ENCODE measurements at regions not wholly inside any gene's neighbourhood (a gene's known extent, or its start where the extent isn't known, plus 50 kb on each side); places are given as distances from the start of the nearest gene placed in this dataset.
"Not testable (repeated sequence)": the region's sequence is repeated elsewhere in the genome, so short reads cannot be mapped to it uniquely, and the experiment has no call there.

DNA sequence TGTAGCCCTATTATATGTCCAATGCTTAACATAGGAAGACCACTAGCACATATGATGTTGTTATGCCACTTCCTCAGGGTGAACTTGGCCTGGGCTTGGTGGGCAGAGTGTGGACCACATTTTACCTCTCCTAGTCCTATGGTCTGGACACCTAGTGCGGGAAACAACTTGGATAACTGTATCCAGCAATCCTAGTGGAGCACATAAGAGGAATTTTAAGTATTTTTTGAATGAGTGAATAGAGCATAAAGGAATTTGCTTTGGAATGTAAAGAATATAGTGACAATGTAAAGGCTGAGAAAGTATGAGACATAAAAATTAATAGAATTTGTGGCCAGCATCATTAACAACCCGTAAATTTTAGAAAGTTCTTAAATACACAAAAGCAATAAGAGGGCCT, 528.9 kb downstream of the IGSF11 start:
- DNase-seq, result no peak

DNA sequence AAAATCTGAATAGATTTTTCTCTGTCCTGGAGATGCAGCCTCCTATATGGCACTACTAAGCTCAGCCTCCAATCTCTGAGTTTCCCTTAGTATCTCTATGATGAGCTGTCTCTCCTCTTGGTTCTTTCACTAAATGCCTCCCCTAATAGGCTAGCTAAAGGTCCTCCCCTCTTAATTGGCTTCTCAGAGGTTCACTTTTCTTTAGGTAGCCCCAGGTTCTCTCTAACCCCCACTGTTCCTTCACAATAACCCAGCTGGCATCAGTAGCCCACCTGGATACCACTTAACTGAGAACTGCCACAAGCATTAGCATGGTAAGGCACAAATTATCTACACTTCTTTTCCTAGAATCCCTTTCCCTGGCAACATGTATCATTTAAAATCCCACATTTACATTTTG, 523.2 kb downstream of the IGSF11 start:
- no peak for DNase-seq

- no peak for DNase-seq
Observed at GRCh38 chr3:118512301-118512700, 522.3 kb downstream of the IGSF11 start.

- no peak for DNase-seq
Observed at GRCh38 chr3:118525077-118525476, 509.6 kb downstream of the IGSF11 start.

DNA sequence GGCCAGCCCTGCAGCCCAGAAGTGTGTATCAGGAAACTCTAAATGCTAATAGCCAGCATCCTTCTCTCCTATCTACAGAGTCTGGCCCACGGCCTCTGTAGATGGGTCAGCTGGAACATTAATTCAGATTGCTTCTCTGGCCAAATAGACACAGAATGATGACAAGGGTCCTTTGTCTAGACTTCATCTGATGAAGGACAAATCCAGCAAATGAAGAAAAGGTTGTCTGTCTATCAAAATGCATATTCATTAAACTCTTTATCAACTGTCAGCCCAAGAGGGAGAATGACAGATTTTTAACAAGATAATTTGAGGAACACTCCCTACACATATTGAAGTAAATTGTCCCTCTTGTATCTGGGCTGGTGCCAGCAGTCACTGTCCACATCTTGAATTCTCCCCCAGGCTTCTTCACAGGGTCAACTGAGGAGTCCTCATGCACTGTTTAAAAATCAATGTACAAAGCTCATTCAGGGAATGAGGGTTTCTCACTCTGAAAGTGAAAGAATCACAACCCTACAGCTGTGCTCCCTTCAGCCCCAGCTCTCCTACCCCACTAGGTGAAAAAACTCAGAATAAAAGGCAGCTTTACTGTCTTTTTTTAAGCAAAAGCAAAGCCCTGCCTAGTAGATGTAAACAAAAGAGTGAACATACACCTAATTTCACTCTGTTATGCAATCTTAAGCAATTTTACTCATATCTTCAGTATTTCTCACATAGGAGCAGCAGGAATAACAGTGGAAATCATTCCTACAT, 507.7 kb downstream of the IGSF11 start:
- no peak for DNase-seq

DNA sequence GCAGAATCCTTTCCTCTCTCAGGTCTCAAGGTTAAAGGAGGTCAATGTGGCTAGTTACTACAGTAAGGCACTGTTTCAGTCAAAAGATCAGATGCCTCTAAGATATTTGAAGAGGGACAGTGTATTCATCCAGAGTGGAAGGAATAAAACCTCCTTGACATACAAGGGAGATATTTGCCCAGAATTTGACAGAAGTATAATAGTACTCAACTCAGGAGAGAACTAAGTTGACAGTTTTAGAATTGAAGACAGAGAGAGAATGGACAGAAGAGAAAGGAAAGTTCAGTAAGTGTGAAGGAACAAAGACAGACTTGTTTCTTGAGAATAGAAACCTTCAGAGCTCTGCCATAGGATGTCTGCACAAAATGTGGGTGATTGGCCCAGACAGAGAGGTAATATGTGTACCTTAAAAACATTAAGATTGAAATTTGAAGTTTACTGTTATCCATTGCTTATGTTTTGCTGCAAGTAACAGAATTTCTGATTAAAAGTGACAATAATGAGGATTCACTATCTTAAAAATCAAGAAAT, 507.1 kb downstream of the IGSF11 start:
- peak; percentile 9 for DNase-seq

- no peak for DNase-seq
Observed at GRCh38 chr3:118529554-118529953, 505.1 kb downstream of the IGSF11 start.

GRCh38 chr3:118530350-118530922, 504.2 kb downstream of the IGSF11 start:
- no peak for DNase-seq

GRCh38 chr3:118530927-118531356, 503.7 kb downstream of the IGSF11 start:
- DNase-seq, result not testable (repeated sequence)

GRCh38 chr3:118531816-118532215, 502.8 kb downstream of the IGSF11 start:
- DNase-seq, result no peak

GRCh38 chr3:118533676-118534075, 501.0 kb downstream of the IGSF11 start:
- no peak for DNase-seq

GRCh38 chr3:118534519-118534918, 500.1 kb downstream of the IGSF11 start:
- DNase-seq, result no peak

GRCh38 chr3:118536764-118537163, 497.9 kb downstream of the IGSF11 start:
- no peak for DNase-seq

DNA sequence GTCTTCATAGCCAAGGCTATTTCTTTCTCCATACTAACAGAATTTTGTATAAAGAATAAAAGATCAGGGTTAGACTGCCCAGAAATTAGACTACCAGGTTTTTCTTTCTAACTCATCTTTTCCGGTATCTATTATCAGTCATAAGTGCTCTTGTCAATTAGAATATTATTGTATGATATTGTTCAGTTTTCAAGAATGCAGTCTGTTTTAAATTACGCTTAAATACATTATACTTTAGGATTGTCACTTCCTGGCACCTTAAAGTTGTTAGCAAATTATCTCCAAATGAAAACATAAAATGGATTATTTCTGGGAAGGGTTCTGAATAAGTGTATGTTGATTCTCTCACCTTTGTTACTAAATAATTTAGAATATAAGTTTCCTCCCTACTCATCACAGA, 497.2 kb downstream of the IGSF11 start:
- DNase-seq, result no peak

- DNase-seq, result no peak
Observed at GRCh38 chr3:118538187-118538586, 496.5 kb downstream of the IGSF11 start.

DNA sequence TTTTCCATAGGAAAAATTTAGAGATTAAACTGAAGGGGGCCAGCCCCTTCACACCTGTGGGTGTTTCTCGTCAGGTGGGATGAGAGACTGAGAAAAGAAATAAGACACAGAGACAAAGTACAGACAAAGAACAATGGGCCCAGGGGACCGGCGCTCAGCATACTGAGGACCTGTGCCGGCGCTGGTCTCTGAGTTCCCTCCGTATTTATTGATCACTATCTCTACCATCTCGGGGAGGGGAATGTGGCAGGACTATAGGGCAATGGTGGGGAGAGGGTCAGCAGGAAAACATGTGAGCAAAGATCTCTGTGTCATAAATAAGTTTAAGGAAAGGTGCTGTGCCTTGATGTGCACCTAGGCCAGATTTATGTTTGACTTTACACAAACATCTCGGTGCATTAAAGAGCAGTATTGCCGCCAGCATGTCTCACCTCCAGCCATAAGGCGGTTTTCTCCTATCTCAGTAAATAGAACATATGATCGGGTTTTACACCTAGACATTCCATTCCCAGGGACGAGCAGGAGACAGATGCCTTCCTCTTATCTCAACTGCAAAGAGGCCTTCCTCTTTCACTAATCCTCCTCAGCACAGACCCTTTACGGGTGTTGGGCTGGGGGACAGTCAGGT, 494.7 kb downstream of the IGSF11 start:
- DNase-seq, result not testable (repeated sequence)

DNA sequence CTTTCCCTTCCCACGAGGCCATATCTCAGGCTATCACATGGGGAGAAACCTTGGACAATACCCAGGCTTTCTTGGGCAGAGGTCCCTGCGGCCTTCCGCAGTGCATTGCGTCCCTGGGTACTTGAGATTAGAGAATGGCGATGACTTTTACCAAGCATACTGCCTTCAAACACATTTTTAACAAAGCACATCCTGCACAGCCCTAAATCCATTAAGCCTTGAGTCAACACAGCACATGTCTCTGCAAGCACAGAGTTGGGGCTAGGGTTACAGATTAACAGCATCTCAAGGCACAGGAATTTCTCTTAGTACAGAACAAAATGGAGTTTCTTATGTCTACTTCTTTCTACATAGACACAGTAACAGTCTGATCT, 494.2 kb downstream of the IGSF11 start:
- not testable (repeated sequence) for DNase-seq

GRCh38 chr3:118540826-118541225, 493.8 kb downstream of the IGSF11 start:
- no peak for DNase-seq

GRCh38 chr3:118541796-118542195, 492.9 kb downstream of the IGSF11 start:
- DNase-seq, result no peak

DNA sequence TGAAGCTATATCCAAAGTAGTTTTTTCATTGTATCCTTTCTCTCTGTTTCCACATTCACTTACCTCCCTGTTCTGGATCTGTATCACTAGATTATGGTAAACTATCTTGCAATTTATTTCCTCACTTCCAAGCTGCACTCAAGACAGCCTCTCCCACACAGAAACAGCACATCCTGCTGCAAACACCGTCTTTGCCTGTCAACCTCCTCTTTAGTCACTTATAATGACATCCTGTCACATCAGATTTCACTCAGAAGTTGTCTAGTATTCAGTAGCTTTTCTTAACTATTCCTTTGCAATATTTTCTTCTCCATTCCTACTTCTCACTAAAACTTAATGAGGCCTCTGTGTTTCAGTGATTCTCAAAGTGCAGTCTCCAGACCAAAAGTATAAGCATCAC, 490.8 kb downstream of the IGSF11 start:
- peak; percentile 11 for DNase-seq

GRCh38 chr3:118544458-118544857, 490.2 kb downstream of the IGSF11 start:
- DNase-seq, result no peak

DNA sequence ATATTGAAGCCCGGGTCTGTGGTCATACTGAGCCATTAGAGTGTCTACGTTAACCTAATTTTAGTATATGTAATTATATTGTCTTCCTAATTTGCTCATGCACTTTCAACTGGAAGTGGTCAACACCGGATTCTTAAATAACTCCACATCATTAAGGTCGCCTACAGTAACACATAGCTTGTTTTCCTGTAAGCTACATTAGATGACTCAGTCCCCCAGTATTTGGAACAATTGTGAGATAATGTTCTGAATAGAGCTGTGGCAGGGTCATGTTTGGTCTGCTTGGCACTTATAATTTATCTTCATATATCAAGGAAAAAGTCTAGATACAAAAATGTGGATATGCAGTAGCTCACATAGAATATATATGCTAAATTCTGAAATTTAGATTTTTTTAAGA, 486.2 kb downstream of the IGSF11 start:
- no peak for DNase-seq

- DNase-seq, result no peak
Observed at GRCh38 chr3:118550122-118550521, 484.5 kb downstream of the IGSF11 start.

DNA sequence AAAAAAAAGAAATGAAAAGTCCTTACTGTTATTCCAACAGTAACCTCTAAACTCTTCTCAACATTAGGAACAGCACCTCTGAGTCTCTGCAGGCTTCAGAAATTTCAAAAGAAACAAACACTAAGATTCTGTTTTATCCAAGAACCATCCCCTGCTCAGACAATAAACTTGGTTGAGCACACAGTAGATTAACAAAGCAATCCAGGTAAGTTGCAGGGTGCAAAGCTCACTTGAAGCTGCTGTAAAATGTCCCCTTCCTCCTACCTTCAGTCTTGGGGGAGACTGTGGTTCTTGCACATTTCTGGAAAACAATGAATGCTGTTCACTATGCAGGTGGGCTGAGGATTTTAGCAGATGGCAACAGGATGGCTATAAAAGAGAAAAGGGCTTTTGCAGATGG, 484.1 kb downstream of the IGSF11 start:
- DNase-seq, result no peak
